ENCODE measurements at regions not wholly inside any gene's neighbourhood (a gene's known extent, or its start where the extent isn't known, plus 50 kb on each side); places are given as distances from the start of the nearest gene placed in this dataset.

- DNase-seq (ENCODE audit: low spot score), result no peak
- TF ChIP-seq, protein P1, sequence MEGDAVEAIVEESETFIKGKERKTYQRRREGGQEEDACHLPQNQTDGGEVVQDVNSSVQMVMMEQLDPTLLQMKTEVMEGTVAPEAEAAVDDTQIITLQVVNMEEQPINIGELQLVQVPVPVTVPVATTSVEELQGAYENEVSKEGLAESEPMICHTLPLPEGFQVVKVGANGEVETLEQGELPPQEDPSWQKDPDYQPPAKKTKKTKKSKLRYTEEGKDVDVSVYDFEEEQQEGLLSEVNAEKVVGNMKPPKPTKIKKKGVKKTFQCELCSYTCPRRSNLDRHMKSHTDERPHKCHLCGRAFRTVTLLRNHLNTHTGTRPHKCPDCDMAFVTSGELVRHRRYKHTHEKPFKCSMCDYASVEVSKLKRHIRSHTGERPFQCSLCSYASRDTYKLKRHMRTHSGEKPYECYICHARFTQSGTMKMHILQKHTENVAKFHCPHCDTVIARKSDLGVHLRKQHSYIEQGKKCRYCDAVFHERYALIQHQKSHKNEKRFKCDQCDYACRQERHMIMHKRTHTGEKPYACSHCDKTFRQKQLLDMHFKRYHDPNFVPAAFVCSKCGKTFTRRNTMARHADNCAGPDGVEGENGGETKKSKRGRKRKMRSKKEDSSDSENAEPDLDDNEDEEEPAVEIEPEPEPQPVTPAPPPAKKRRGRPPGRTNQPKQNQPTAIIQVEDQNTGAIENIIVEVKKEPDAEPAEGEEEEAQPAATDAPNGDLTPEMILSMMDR (IDR thresholded peaks at IDR 0.05), result no peak
- no peak for ATAC-seq (ENCODE audit: low FRiP score)
Measured at GRCh38 chr3:7879572-7879971, 622.1 kb upstream of the LMCD1 start.

- no peak for ATAC-seq (ENCODE audit: low FRiP score)
- TF ChIP-seq, protein P1 (IDR thresholded peaks at IDR 0.05), result no peak
- no peak for DNase-seq (ENCODE audit: low spot score)
Measured at GRCh38 chr3:7881946-7882345, 619.7 kb upstream of the LMCD1 start.

DNA sequence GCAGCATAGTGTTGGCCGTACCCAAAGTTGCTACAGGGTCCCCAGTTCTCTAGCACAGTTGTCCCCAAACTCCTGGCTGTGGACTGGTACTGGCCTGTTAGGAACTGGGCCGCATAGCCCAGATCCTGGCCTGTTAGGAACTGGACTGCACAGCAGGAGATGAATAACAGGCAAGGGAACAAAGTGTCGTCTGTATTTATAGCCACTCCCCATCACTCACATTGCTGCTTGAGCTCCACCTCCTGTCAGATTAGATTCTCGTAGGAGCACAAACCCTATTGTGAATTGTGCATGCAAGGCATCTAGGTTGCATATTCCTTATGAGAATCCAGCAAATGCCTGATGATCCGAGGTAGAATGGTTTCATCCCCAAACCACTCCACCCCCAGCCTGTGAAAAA lies 604.0 kb upstream of the LMCD1 start:
- ATAC-seq (ENCODE audit: low FRiP score), result no peak
- TF ChIP-seq, protein P1 (IDR thresholded peaks at IDR 0.05), result no peak
- no peak for DNase-seq (ENCODE audit: low spot score)

GRCh38 chr3:7913283-7913682 lies 588.3 kb upstream of the LMCD1 start:
- DNase-seq (ENCODE audit: low spot score) (no peak), ATAC-seq (ENCODE audit: low FRiP score) (no peak)
- TF ChIP-seq, protein P1 (IDR thresholded peaks at IDR 0.05), result no peak

- no peak for DNase-seq (ENCODE audit: low spot score)
Measured at GRCh38 chr3:7915356-7915755, 586.3 kb upstream of the LMCD1 start.

GRCh38 chr3:7917443-7918151 lies 584.0 kb upstream of the LMCD1 start:
- no peak for DNase-seq (ENCODE audit: low spot score)
- TF ChIP-seq, protein P1 (IDR thresholded peaks at IDR 0.05), result no peak
- no peak for ATAC-seq (ENCODE audit: low FRiP score)

More at GRCh38 chr3:7915356-7915755, 586.3 kb upstream of the LMCD1 start:
- TF ChIP-seq, protein P1 (IDR thresholded peaks at IDR 0.05), result no peak
- ATAC-seq (ENCODE audit: low FRiP score), result no peak

- DNase-seq (ENCODE audit: low spot score), result no peak
- TF ChIP-seq, protein P1 (IDR thresholded peaks at IDR 0.05), result no peak
- ATAC-seq (ENCODE audit: low FRiP score), result no peak
Measured at GRCh38 chr3:7920211-7920610, 581.4 kb upstream of the LMCD1 start.

All from omental fat pad (tissue), 3 donors.